IPS DF 6.9 (cell line): ENCODE measurements at regions not wholly inside any gene's neighbourhood (a gene's known extent, or its start where the extent isn't known, plus 50 kb on each side); places are given as distances from the start of the nearest gene placed in this dataset.

Experiments
- DNase-seq: peaks from one replicate; pipeline ENCODE4 v3.0.0-alpha.2; 2013; ENCODE audit warnings: low read depth, low spot score
- H3K27ac ChIP-seq: one replicate; pipeline ENCODE4 v1.5.1; 2013; ENCODE audit warnings: low read length, control low read depth
- H3K27me3 ChIP-seq: 2 replicates; pipeline ENCODE4 v1.6.1; 2013; ENCODE audit warnings: mild to moderate bottlenecking, low read length; ENCODE audit not compliant: control insufficient read depth, insufficient read depth
- H3K36me3 ChIP-seq: 2 replicates; pipeline ENCODE4 v1.6.1; 2013; ENCODE audit warnings: low read length; ENCODE audit not compliant: control insufficient read depth, insufficient read depth
- H3K4me1 ChIP-seq: 2 replicates; pipeline ENCODE4 v1.6.1; 2013; ENCODE audit warnings: low read length; ENCODE audit not compliant: control insufficient read depth, insufficient read depth
- H3K4me3 ChIP-seq: 2 replicates; pipeline ENCODE4 v1.5.1; 2013; ENCODE audit warnings: mild to moderate bottlenecking, low read length
- H3K9me3 ChIP-seq: 2 replicates; pipeline ENCODE4 v1.6.1; 2013; ENCODE audit warnings: low read length, inconsistent platforms; ENCODE audit not compliant: control insufficient read depth, insufficient read depth
- WGBS: extraction: QIAGEN DNeasy Blood & Tissue Kit; methylation state at CpG from one replicate; pipeline ENCODE4 v1.1.7; 2013; ENCODE audit warnings: mixed read lengths, missing lambda C conversion rate; ENCODE audit not compliant: insufficient read length, insufficient coverage; 5-methylcytosine and 5-hydroxymethylcytosine counted together

DNA sequence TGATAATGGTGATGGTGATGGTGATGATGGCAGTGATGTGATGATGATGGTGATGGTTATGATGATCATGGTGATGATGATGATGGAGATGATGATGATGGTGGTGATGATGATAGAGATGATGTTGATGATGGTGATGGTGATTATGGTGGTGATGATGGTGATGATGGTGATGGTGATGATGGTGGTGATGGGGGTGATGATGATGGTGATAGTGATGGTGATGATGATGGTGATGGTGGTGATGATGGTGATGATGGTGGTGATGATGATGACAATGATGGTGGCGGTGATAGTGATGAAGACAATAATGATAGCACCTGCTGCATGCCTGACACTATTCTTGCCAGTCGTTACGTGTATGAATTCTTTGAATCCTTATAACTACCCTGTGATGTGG lies 317.9 kb upstream of the AJAP1 start:
- no peaks in the 10 kb centered on the region for H3K27me3 ChIP-seq

DNA sequence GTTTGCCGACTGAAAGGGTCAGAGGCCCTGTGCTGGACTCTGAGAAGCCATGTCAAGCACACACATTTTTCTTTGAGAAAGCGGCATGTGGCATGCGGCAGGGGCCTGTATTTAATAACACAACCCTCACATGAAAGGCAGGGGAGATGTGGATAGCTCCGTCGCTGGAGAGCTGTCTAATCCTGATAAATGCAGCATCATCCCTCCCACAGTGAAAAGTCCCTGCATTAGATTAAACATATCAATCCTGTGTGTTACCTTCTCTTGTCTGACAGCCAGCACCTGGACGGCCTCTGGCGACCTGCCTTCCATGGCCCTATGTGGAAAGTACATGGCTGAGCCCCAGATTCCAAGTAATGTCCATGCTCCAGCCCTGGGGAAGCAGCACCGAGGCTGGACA lies 313.0 kb upstream of the AJAP1 start:
- Histone ChIP-seq H3K27me3 (no peaks in the 10 kb centered on the region), H3K4me1 (no peaks in the 10 kb centered on the region), H3K4me3 (no peak overlapping the region), H3K9me3 (peaks cover 47% of the 10 kb centered on the region), H3K36me3 (no peaks in the 10 kb centered on the region), H3K27ac (no peak overlapping the region)
- DNase-seq, result no peak
- WGBS, result no CpG with 5 or more reads among the region's 8 CpGs

More for the DNA sequence above, 317.9 kb upstream of the AJAP1 start:
- H3K36me3 ChIP-seq, result no peaks in the 10 kb centered on the region
- H3K4me1 ChIP-seq, result no peaks in the 10 kb centered on the region
- no peak overlapping the region for H3K4me3 ChIP-seq
- no peak overlapping the region for H3K27ac ChIP-seq
- peaks cover 41% of the 10 kb centered on the region for H3K9me3 ChIP-seq
- no peak for DNase-seq
- WGBS, result no CpG with 5 or more reads among the region's 3 CpGs

DNA sequence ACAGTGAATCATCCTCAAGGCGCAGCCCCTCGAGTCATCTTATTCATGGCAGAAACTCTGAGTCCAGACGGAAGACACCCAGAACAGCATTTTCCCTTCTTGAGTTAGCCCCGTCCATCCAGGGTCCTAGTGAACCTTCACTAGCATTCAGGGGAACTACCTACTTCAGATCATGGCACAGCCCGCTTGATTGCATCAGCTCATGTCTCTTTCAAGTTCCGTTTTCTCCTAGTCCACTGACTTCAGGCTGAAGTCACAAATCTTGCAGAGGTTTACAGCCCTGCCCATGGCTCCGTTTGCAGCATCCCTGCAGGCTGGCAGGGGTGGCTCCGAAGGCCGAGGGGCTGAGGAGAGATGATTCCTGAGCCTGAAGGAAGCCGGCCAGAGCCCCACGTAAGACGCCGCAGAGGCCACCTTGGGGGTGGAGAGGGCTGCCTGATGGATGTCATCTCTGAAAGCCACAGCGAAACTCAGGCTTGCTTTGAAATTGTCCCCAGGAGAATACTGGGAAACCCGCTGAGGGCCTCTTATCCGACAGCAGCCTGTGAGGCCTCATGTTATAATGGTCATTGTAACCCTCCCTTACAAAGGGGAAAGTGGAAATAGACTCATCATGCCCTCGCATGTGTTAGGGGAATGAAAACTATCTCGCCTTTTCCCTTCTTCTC lies 310.2 kb upstream of the AJAP1 start:
- Histone ChIP-seq H3K4me1 (no peaks in the 10 kb centered on the region), H3K9me3 (peaks cover 33% of the 10 kb centered on the region), H3K36me3 (no peaks in the 10 kb centered on the region), H3K4me3 (no peak overlapping the region), H3K27me3 (no peaks in the 10 kb centered on the region), H3K27ac (no peak overlapping the region)
- no CpG with 5 or more reads among the region's 18 CpGs for WGBS
- no peak for DNase-seq

- Histone ChIP-seq H3K27me3 (no peaks in the 10 kb centered on the region), H3K27ac (no peak overlapping the region), H3K9me3 (peaks cover 31% of the 10 kb centered on the region), H3K36me3 (no peaks in the 10 kb centered on the region), H3K4me3 (no peak overlapping the region), H3K4me1 (no peaks in the 10 kb centered on the region)
- no peak for DNase-seq
- WGBS, result no CpG with 5 or more reads among the region's 14 CpGs
Measured at GRCh38 chr1:4345094-4345493, 309.3 kb upstream of the AJAP1 start.

- no peak for DNase-seq
- H3K4me3 ChIP-seq, result no peak overlapping the region
- no peaks in the 10 kb centered on the region for H3K36me3 ChIP-seq
- no peak overlapping the region for H3K27ac ChIP-seq
- no peaks in the 10 kb centered on the region for H3K27me3 ChIP-seq
- H3K4me1 ChIP-seq, result no peaks in the 10 kb centered on the region
- peaks cover 30% of the 10 kb centered on the region for H3K9me3 ChIP-seq
- no CpG with 5 or more reads among the region's 4 CpGs for WGBS
Measured at GRCh38 chr1:4346131-4346530, 308.3 kb upstream of the AJAP1 start.

DNA sequence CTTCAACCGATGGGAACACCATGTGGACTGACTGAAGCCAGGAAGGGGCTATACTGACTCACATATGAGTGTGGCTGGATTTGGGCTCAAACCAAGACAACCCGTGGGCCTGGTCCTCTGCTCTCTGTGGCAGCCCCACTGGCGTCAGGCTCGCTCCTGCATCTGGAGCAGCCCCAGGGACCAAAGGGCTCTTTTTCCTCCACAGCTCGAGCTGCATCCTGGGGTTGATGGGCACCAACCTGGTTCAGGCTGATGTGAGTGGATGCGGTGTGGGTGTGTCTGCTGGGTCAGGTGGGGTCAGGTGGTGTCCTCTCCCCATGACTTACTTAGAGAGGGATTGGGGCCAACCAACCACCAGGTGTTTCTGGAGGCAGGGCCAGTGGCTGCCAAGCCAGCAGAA lies 303.0 kb upstream of the AJAP1 start:
- no CpG with 5 or more reads among the region's 6 CpGs for WGBS
- no peaks in the 10 kb centered on the region for H3K4me1 ChIP-seq
- peaks cover 32% of the 10 kb centered on the region for H3K9me3 ChIP-seq
- no peaks in the 10 kb centered on the region for H3K27me3 ChIP-seq
- no peak for DNase-seq
- H3K27ac ChIP-seq, result no peak overlapping the region
- H3K4me3 ChIP-seq, result no peak overlapping the region
- H3K36me3 ChIP-seq, result no peaks in the 10 kb centered on the region

- no CpG with 5 or more reads among the region's 13 CpGs for WGBS
- Histone ChIP-seq H3K9me3 (peaks cover 38% of the 10 kb centered on the region), H3K27ac (no peak overlapping the region), H3K4me3 (no peak overlapping the region), H3K27me3 (no peaks in the 10 kb centered on the region), H3K36me3 (no peaks in the 10 kb centered on the region), H3K4me1 (no peaks in the 10 kb centered on the region)
- DNase-seq, result no peak
Measured at GRCh38 chr1:4353090-4353856, 301.1 kb upstream of the AJAP1 start.

GRCh38 chr1:4355839-4356238 lies 298.6 kb upstream of the AJAP1 start:
- Histone ChIP-seq H3K27ac (no peak overlapping the region), H3K36me3 (no peaks in the 10 kb centered on the region), H3K4me3 (no peak overlapping the region), H3K27me3 (no peaks in the 10 kb centered on the region), H3K4me1 (no peaks in the 10 kb centered on the region), H3K9me3 (peaks cover 40% of the 10 kb centered on the region)
- WGBS, result no CpG with 5 or more reads among the region's 6 CpGs
- no peak for DNase-seq

- no peak overlapping the region for H3K27ac ChIP-seq
- no peaks in the 10 kb centered on the region for H3K4me1 ChIP-seq
- H3K9me3 ChIP-seq, result peaks cover 30% of the 10 kb centered on the region
- no peaks in the 10 kb centered on the region for H3K36me3 ChIP-seq
- DNase-seq, result no peak
- no peaks in the 10 kb centered on the region for H3K27me3 ChIP-seq
- no peak overlapping the region for H3K4me3 ChIP-seq
- WGBS, result no CpG with 5 or more reads among the region's 22 CpGs
Measured at GRCh38 chr1:4362314-4363044, 291.9 kb upstream of the AJAP1 start.

DNA sequence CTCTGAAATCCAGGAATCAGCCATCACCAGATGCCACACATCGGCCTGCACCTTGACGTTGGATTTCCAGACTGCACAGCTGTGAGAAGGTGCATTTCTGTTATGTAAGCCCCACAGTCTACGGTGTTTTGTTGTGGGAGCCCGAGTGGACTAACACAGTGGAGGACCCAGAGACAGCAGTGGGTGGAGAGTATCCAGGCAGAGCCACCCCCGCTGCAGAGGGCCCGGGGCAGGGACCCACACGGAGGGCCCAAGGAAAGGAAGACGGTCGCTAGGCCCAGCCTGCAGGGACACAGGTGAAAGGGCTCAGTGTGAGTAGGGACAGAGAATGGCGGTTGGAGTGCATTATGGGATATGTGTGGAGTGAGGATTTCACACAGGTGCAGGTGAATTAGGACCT lies 288.3 kb upstream of the AJAP1 start:
- no peak for DNase-seq
- Histone ChIP-seq H3K9me3 (peaks cover 23% of the 10 kb centered on the region), H3K27me3 (no peaks in the 10 kb centered on the region), H3K4me3 (no peak overlapping the region), H3K27ac (no peak overlapping the region), H3K36me3 (no peaks in the 10 kb centered on the region), H3K4me1 (no peaks in the 10 kb centered on the region)
- no CpG with 5 or more reads among the region's 10 CpGs for WGBS
